ENCODE measurements at regions not wholly inside any gene's neighbourhood (a gene's known extent, or its start where the extent isn't known, plus 50 kb on each side); places are given as distances from the start of the nearest gene placed in this dataset.

- TF ChIP-seq CTCF (IDR thresholded peaks at IDR 0.05; ENCODE audit: insufficient read depth, low read depth, low read length) (no peak), EZH2 (IDR thresholded peaks at IDR 0.05; ENCODE audit: insufficient read depth, low read length) (no peak)
These were observed 587.9 kb downstream of the TLL1 start for GRCh38 chr4:166460769-166461550.

Data from astrocyte (in vitro differentiated cells and primary cell).